AG10803 (cell line): ENCODE measurements at regions not wholly inside any gene's neighbourhood (a gene's known extent, or its start where the extent isn't known, plus 50 kb on each side); places are given as distances from the start of the nearest gene placed in this dataset.

Source experiments
- DNase-seq: peaks from one replicate; pipeline ENCODE4 v3.0.0; 2010; ENCODE audit warnings: low read depth
- H3K4me3 ChIP-seq: 2 replicates; pipeline ENCODE4 v1.5.1; 2011; ENCODE audit warnings: mild to moderate bottlenecking, low read length, control low read depth
- CTCF ChIP-seq: conservative IDR thresholded peaks from 2 replicates; pipeline ENCODE4 v1.5.1; 2011; ENCODE audit warnings: mild to moderate bottlenecking, low read length, control low read depth, inconsistent platforms

DNA sequence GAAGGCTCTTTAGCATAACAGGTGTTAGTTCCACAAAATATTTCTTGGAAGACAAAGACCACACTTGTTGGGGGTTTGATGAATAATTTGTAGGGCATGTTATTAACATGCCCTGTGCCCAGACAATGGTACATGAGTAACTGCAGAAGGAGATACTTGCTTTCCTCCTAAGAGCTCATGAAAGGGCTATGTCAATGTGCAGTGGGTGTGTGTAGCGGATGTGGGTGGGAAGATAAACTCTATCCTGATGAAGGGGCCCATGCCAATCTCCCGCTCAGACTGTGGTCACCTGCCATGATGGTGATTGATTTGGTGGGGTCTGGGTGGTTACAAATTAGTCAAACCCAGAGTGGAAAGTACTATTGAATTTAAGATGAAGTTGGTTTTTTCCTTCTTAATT, 69.8 kb upstream of the DNAH14 start:
- no peak for DNase-seq
- H3K4me3 ChIP-seq: no peak overlapping the region
- no peak for TF ChIP-seq CTCF

DNA sequence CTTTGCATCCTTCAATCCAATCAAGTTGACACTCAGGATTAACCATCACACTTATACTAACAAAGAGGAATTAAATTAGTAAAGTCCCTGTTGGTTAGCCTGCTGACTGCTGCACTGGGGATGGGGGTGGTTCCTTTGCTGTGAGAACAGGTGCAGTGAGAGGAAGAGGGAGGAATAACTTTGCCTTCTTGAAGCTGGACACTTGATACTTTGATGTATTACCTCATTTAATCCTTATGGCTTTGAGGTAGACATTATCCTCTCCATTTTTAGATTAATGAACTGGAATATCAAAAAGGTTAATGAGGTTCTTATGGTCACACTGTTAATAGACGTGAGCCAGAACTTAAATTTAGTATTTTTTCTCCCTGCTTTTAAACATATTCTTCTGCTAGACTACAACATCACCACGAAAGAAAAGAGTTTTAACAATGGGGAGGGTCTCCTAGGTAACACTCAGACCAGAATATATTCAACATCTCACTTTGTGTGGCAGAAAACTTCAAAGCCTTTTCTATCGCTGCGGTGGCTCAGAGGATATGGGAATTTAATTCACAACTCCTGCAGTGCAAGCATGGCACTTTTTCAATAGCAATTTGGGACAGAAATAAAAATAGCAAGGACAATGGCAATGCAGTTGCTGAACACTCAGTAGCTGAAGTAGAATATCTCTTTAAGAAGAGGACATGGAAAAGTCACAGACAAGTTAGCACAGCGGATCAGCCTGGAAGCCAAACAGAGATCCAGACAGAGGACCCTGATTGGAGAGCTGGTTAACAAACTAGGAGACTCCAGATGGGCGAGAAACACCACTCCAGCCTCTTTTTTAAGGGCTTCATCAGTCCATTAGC, 68.8 kb upstream of the DNAH14 start:
- no peak overlapping the region for H3K4me3 ChIP-seq
- no peak for DNase-seq

GRCh38 chr1:224861339-224861716, 68.1 kb upstream of the DNAH14 start:
- DNase-seq: no peak
- H3K4me3 ChIP-seq: no peak overlapping the region
- no peak for TF ChIP-seq CTCF

More for the DNA sequence above, 68.8 kb upstream of the DNAH14 start:
- TF ChIP-seq CTCF: no peak

GRCh38 chr1:224863486-224863885, 66.0 kb upstream of the DNAH14 start:
- H3K4me3 ChIP-seq: no peak overlapping the region
- DNase-seq: no peak
- TF ChIP-seq CTCF: no peak

GRCh38 chr1:224864006-224864405, 65.5 kb upstream of the DNAH14 start:
- H3K4me3 ChIP-seq: no peak overlapping the region
- TF ChIP-seq CTCF: no peak
- DNase-seq: peak; percentile 82

DNA sequence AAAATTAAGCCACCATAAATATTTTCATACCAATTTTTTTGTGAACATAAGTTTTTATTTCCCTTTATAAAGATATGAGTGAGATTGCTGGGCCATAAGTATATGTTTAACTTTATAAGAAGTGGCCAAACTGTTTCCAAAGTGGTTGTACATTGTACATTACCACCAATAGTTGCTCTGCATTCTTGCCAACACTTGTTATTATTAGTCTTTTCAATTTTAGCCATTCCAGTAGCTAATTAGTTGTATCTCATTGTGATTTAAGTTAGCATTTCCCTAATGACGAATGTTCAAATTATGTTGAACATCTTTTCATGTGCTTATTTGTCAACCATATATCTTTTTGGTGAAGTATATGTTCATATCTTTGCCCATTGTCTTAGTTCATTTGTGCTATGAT, 64.0 kb upstream of the DNAH14 start:
- TF ChIP-seq CTCF: no peak
- no peak overlapping the region for H3K4me3 ChIP-seq
- no peak for DNase-seq

GRCh38 chr1:224866940-224867339, 62.5 kb upstream of the DNAH14 start:
- H3K4me3 ChIP-seq: no peak overlapping the region
- no peak for TF ChIP-seq CTCF
- DNase-seq: no peak
